CD4-positive, alpha-beta T cell treated with Interleukin-2 at 100 ng/mL for 4 hours (primary cell): ENCODE measurements at regions not wholly inside any gene's neighbourhood (a gene's known extent, or its start where the extent isn't known, plus 50 kb on each side); places are given as distances from the start of the nearest gene placed in this dataset.
A peak's percentile ranks its signal among the peaks of the same experiment; 100 is the strongest.

Source experiments
- DNase-seq: peaks from one replicate; pipeline ENCODE4 v3.0.0-alpha.2; 2020; ENCODE audit warnings: low spot score

- DNase-seq: no peak
Observed at GRCh38 chr1:240672132-240672811, 60.3 kb upstream of the GREM2 start.

DNA sequence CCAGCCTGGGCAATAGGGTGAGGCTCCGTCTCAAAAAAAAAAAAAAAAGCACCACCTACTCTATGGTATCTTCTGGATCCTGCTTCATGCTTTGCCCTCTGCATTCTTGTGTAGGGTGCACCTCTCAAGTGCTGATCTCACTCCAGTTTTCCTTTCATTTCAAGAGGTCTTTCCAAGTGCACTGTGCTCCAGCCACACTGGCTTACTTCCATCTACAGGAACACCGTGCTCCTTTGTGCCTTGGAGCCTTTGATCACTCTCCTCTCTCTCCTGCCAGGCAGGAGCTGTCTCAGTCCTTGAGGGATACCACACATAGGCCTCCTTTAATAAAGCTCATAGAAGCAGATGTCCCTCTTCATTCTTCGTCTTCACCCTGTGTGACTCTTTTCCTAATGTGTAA, 55.4 kb upstream of the GREM2 start:
- DNase-seq: no peak

- DNase-seq: peak; percentile 44
Observed at GRCh38 chr1:240666568-240667198, 54.7 kb upstream of the GREM2 start.

DNA sequence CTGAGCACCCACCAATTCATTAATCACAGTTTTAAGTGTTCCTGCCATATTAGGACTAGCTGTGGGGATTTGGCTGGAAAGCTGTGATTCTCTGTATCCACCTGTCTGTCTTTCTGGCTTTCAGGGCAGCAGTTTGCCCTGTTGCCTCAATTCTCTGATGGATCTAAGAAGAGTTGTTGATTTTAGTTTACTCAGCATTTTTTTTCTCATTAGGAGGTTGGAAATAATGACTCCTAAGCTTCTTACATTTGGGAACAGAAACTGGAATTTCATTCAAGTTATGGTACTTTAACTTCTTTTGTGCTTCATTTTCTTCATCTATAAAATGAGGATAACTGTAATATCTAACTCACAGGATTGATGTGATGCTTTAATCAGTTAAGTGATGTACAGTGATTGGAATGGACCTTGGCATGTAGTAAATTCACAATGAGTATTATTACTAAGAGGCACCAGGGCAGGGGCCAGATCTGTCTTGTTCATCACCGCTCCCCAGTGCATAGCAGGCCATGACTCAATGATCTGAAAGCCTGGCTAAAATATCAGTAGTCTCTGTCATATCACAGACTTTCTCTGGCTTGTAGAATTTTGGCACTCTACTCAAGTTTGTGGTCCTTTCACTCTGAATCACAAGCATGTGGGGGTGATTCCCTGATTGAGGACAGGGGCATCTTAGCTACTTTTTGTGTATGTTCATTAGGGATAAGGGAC, 51.4 kb upstream of the GREM2 start:
- DNase-seq: no peak
